Activated CD8-positive, alpha-beta memory T cell treated with anti-CD3 and anti-CD28 coated beads, Interleukin-2, amount 50 U/mL, for 1 hour (primary cell): ENCODE measurements at regions not wholly inside any gene's neighbourhood (a gene's known extent, or its start where the extent isn't known, plus 50 kb on each side); places are given as distances from the start of the nearest gene placed in this dataset.
"Not testable (repeated sequence)": the region's sequence is repeated elsewhere in the genome, so short reads cannot be mapped to it uniquely, and the experiment has no call there.

Source experiments
- DNase-seq: peaks from one replicate; pipeline ENCODE4 v3.0.0-alpha.2; 2020; ENCODE audit errors: extremely low read depth

- no peak for DNase-seq
These were observed 1787.0 kb upstream of the PIK3C3 start for GRCh38 chr18:40168026-40168425.

GRCh38 chr18:40163254-40163653 is 1791.8 kb upstream of the PIK3C3 start:
- no peak for DNase-seq

- no peak for DNase-seq
These were observed 1794.7 kb upstream of the PIK3C3 start for GRCh38 chr18:40160361-40160760.

GRCh38 chr18:40159141-40160017 is 1795.7 kb upstream of the PIK3C3 start:
- DNase-seq = no peak

GRCh38 chr18:40157120-40157519 is 1797.9 kb upstream of the PIK3C3 start:
- no peak for DNase-seq

- DNase-seq = no peak
These were observed 1802.2 kb upstream of the PIK3C3 start for GRCh38 chr18:40152859-40153258.

- no peak for DNase-seq
These were observed 1806.1 kb upstream of the PIK3C3 start for GRCh38 chr18:40148960-40149359.

GRCh38 chr18:40133253-40133652 is 1821.8 kb upstream of the PIK3C3 start:
- DNase-seq = no peak

- not testable (repeated sequence) for DNase-seq
These were observed 1822.6 kb upstream of the PIK3C3 start for GRCh38 chr18:40132438-40132837.

GRCh38 chr18:40124107-40124506 is 1830.9 kb upstream of the PIK3C3 start:
- DNase-seq = no peak

GRCh38 chr18:40120796-40121391 is 1834.1 kb upstream of the PIK3C3 start:
- DNase-seq = no peak

GRCh38 chr18:40120356-40120755 is 1834.7 kb upstream of the PIK3C3 start:
- DNase-seq = no peak

- not testable (repeated sequence) for DNase-seq
These were observed 1835.5 kb upstream of the PIK3C3 start for GRCh38 chr18:40119581-40119980.

- DNase-seq = no peak
These were observed 1844.6 kb upstream of the PIK3C3 start for GRCh38 chr18:40110455-40110854.

GRCh38 chr18:40109252-40110049 is 1845.6 kb upstream of the PIK3C3 start:
- no peak for DNase-seq

- DNase-seq = no peak
These were observed 1846.4 kb upstream of the PIK3C3 start for GRCh38 chr18:40108596-40108995.

- no peak for DNase-seq
These were observed 1852.1 kb upstream of the PIK3C3 start for GRCh38 chr18:40102903-40103302.

- no peak for DNase-seq
These were observed 1855.4 kb upstream of the PIK3C3 start for GRCh38 chr18:40099641-40100040.

GRCh38 chr18:40096675-40097074 is 1858.4 kb upstream of the PIK3C3 start:
- no peak for DNase-seq

- no peak for DNase-seq
These were observed 1860.6 kb upstream of the PIK3C3 start for GRCh38 chr18:40094441-40094840.

- DNase-seq = no peak
These were observed 1866.9 kb upstream of the PIK3C3 start for GRCh38 chr18:40088130-40088529.

GRCh38 chr18:40079786-40080185 is 1875.2 kb upstream of the PIK3C3 start:
- no peak for DNase-seq
